Transverse colon (tissue), 4 donors: ENCODE measurements at regions not wholly inside any gene's neighbourhood (a gene's known extent, or its start where the extent isn't known, plus 50 kb on each side); places are given as distances from the start of the nearest gene placed in this dataset.

ENCODE experiments used
- DNase-seq: peaks from one replicate; pipeline ENCODE4 v3.0.0-alpha.2; 2019
- H3K27ac ChIP-seq, 4 donors: fragments of 200-600 bp; sonication (generic); 2 replicates each; pipeline ENCODE4 v1.5.1; 2016 to 2018; ENCODE audit warnings: inconsistent platforms in 4 of 4
- H3K27me3 ChIP-seq: fragments of 200-600 bp; sonication (generic); 2 replicates; pipeline ENCODE4 v1.5.1; 2017; ENCODE audit warnings: inconsistent platforms
- H3K36me3 ChIP-seq, 4 donors: fragments of 200-600 bp; sonication (generic); 2 replicates each; pipeline ENCODE4 v1.5.1; 2017 to 2019; ENCODE audit warnings: inconsistent platforms in 4 of 4
- H3K4me1 ChIP-seq, 4 donors: fragments of 200-600 bp; sonication (generic); 2 replicates each; pipeline ENCODE4 v1.5.1; 2017 to 2020; ENCODE audit warnings: inconsistent platforms in 4 of 4
- H3K4me3 ChIP-seq, 4 donors: fragments of 200-600 bp; sonication (generic); 1 replicate in 1 of 4; 2 replicates in 3 of 4; pipeline versions ENCODE4 v1.5.1 to v1.6.1; 2017 to 2019; ENCODE audit warnings: inconsistent platforms in 4 of 4
- H3K9me3 ChIP-seq, 2 donors: fragments of 200-600 bp; sonication (generic); 2 replicates each; pipeline ENCODE4 v1.5.1; 2017 to 2019; ENCODE audit warnings: inconsistent platforms in 2 of 2
- CTCF ChIP-seq, 5 experiments: fragments of 200-600 bp in 3 of 5; fragments of 450-650 bp in 2 of 5; sonication (generic) in 3 of 5; IDR thresholded peaks; 1 replicate in 2 of 5; 2 replicates in 3 of 5; pipeline ENCODE4 v1.5.1; 2016 to 2017; ENCODE audit warnings: antibody characterized with exemption in 5 of 5, inconsistent platforms in 3 of 5, mild to moderate bottlenecking in 2 of 5, moderate library complexity in 1 of 5
- EP300 ChIP-seq: sonication (generic); formaldehyde crosslinking; IDR thresholded peaks from one replicate; pipeline ENCODE4 v1.6.1; 2017; ENCODE audit warnings: antibody characterized with exemption, low read depth
- POLR2A ChIP-seq: fragments of 450-650 bp; IDR thresholded peaks from one replicate; pipeline ENCODE4 v1.6.1; 2016; ENCODE audit warnings: antibody characterized with exemption, mild to moderate bottlenecking, moderate library complexity
- POLR2AphosphoS5 ChIP-seq, 3 donors: sonication (generic); formaldehyde crosslinking; IDR thresholded peaks; one replicate each; pipeline ENCODE4 v1.6.1; 2016; ENCODE audit warnings: antibody characterized with exemption in 3 of 3
- WGBS, 2 donors: methylation state at CpG; one replicate each; pipeline ENCODE4 v1.1.5; 2018; ENCODE audit warnings: low coverage in 1 of 2; 5-methylcytosine and 5-hydroxymethylcytosine counted together
- in situ Hi-C, 4 donors: fragments of 200-750 bp; cut with MboI; loops; one replicate each; pipeline versions ENCODE4 v1.15.0 to v1.15.1; 2017; ENCODE audit warnings: low sequenced_read_pairs in 3 of 4, low pct_ligation_motif_present in 1 of 4, low pct_unique_long_range_greater_than_20kb in 1 of 4
- intact Hi-C: fragments of 100-400 bp; cut with DNase I; formaldehyde crosslinking; loops from one replicate; pipeline ENCODE4 v1.15.1; 2023; ENCODE audit warnings: low total_unique reads

DNA sequence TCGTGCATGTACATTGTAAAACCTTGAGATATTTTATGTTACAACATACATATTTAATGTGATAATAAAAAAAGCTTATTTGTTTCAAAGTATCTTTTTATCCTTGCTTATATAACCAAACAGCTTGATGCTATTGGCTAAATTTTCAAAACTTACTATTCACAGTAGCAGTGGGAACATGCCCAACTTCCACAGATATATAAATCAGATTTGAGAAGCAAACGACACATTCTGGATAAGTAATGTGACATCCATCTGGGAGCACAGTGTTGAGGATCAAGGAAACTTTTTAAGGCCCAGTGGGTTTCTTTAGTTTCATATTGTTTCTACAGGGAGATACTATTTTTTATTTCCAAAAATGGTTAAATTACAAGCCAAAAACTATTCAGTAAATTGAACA, 350.7 kb downstream of the SEC23A start:
- intact Hi-C loops: no loop called here
- H3K9me3 ChIP-seq: no peaks in the 10 kb centered on the region
- WGBS, 2 donors: 63 to 65% methylated on average over 2 of the region's 2 CpGs
- no peak for DNase-seq
- peaks cover 0 to 8% (median 2%) of the 10 kb centered on the region in 4 donors for H3K4me1 ChIP-seq
- no peak overlapping the region for H3K4me3 ChIP-seq
- in situ Hi-C loops: no loop called here
- H3K36me3 ChIP-seq: no peaks in the 10 kb centered on the region
- H3K27me3 ChIP-seq: no peaks in the 10 kb centered on the region
- no peak overlapping the region for H3K27ac ChIP-seq
- TF ChIP-seq EP300 (no peak), CTCF (IDR thresholded peaks at IDR 0.05) (no peak), POLR2AphosphoS5 (IDR thresholded peaks at IDR 0.05) (no peak), POLR2A (no peak)

- intact Hi-C loops: no loop called here
- H3K4me1 ChIP-seq: peaks cover 0 to 8% (median 2%) of the 10 kb centered on the region in 4 donors
- H3K36me3 ChIP-seq: no peaks in the 10 kb centered on the region
- H3K9me3 ChIP-seq: no peaks in the 10 kb centered on the region
- no peak for DNase-seq
- no peak overlapping the region for H3K4me3 ChIP-seq
- no peak overlapping the region for H3K27ac ChIP-seq
- in situ Hi-C loops: no loop called here
- no peaks in the 10 kb centered on the region for H3K27me3 ChIP-seq
- TF ChIP-seq POLR2AphosphoS5 (IDR thresholded peaks at IDR 0.05) (no peak), POLR2A (no peak), EP300 (no peak), CTCF (IDR thresholded peaks at IDR 0.05) (no peak)
Measured at GRCh38 chr14:38751459-38751858, 351.6 kb downstream of the SEC23A start.

DNA sequence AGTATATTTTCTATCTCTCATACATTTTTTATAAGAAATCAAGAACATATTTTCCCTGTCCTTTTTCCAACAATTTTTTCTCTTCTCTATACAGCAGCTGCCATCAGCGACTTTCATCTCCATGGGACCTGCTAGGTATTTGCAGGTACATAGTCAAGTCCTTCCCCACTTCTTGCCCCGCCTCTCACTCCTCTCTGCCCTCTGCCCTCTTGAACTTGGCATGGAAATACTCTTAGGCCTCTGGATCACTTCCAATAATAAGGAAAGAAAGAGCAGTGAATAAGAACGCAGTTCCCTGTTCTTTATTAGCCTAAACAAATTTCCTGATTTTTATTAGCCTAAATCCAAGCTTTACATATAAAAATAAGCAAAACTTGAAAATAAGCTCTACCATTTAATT, 353.1 kb downstream of the SEC23A start:
- H3K27ac ChIP-seq: no peak overlapping the region
- no peaks in the 10 kb centered on the region for H3K9me3 ChIP-seq
- no peaks in the 10 kb centered on the region for H3K27me3 ChIP-seq
- in situ Hi-C loops (no loop called here), intact Hi-C loops (no loop called here)
- H3K36me3 ChIP-seq: no peaks in the 10 kb centered on the region
- no peak for TF ChIP-seq CTCF (IDR thresholded peaks at IDR 0.05)
- TF ChIP-seq POLR2A: no peak
- no peak for TF ChIP-seq EP300
- no peak for TF ChIP-seq POLR2AphosphoS5 (IDR thresholded peaks at IDR 0.05)
- no peak for DNase-seq
- H3K4me1 ChIP-seq: peaks cover 0 to 8% (median 2%) of the 10 kb centered on the region in 4 donors
- WGBS, 2 donors: 58 to 89% methylated on average over 1 to 3 of the region's 3 CpGs
- no peak overlapping the region for H3K4me3 ChIP-seq

GRCh38 chr14:38745861-38746260, 357.2 kb downstream of the SEC23A start:
- in situ Hi-C loops (no loop called here), intact Hi-C loops (no loop called here)
- H3K4me3 ChIP-seq: no peak overlapping the region
- H3K36me3 ChIP-seq: no peaks in the 10 kb centered on the region
- H3K27ac ChIP-seq: no peak overlapping the region
- DNase-seq: no peak
- H3K9me3 ChIP-seq: no peaks in the 10 kb centered on the region
- H3K27me3 ChIP-seq: no peaks in the 10 kb centered on the region
- TF ChIP-seq POLR2AphosphoS5 (IDR thresholded peaks at IDR 0.05): no peak
- TF ChIP-seq POLR2A: no peak
- TF ChIP-seq CTCF (IDR thresholded peaks at IDR 0.05): no peak
- TF ChIP-seq EP300: no peak
- H3K4me1 ChIP-seq: peaks cover 0 to 8% (median 2%) of the 10 kb centered on the region in 4 donors
- 38 to 57% methylated on average over 1 of the region's 1 CpG for WGBS, 2 donors
